ENCODE measurements at regions not wholly inside any gene's neighbourhood (a gene's known extent, or its start where the extent isn't known, plus 50 kb on each side); places are given as distances from the start of the nearest gene placed in this dataset.

- Histone ChIP-seq H3K9me3 (ENCODE audit: control insufficient read depth, insufficient read depth, low read depth, low read length) (no peaks in the 10 kb centered on the region; the same call in 1 of the 2 replicates), H3K4me3 (ENCODE audit: low read depth in 2 of 2, low read length in 2 of 2) (no peak overlapping the region), H3K27ac (ENCODE audit: low read length) (no peak overlapping the region), H3K36me3 (ENCODE audit: control insufficient read depth, insufficient read depth, low read length) (no peaks in the 10 kb centered on the region; the same call in 1 of the 2 replicates), H3K4me1 (ENCODE audit: control insufficient read depth, insufficient read depth, low read length) (no peaks in the 10 kb centered on the region), H3K27me3 (ENCODE audit: control insufficient read depth, insufficient read depth, low read length) (no peaks in the 10 kb centered on the region)
- DNase-seq (ENCODE audit: low read depth, low spot score) (no peak), ATAC-seq (no peak)
- TF ChIP-seq, protein P1, sequence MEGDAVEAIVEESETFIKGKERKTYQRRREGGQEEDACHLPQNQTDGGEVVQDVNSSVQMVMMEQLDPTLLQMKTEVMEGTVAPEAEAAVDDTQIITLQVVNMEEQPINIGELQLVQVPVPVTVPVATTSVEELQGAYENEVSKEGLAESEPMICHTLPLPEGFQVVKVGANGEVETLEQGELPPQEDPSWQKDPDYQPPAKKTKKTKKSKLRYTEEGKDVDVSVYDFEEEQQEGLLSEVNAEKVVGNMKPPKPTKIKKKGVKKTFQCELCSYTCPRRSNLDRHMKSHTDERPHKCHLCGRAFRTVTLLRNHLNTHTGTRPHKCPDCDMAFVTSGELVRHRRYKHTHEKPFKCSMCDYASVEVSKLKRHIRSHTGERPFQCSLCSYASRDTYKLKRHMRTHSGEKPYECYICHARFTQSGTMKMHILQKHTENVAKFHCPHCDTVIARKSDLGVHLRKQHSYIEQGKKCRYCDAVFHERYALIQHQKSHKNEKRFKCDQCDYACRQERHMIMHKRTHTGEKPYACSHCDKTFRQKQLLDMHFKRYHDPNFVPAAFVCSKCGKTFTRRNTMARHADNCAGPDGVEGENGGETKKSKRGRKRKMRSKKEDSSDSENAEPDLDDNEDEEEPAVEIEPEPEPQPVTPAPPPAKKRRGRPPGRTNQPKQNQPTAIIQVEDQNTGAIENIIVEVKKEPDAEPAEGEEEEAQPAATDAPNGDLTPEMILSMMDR (IDR thresholded peaks at IDR 0.05), result no peak
- TF ChIP-seq REST (IDR thresholded peaks at IDR 0.05; ENCODE audit: insufficient read depth in 1 of 2, low read depth in 2 of 2, low read length in 1 of 2), result no peak
- no peak for TF ChIP-seq TCF7L2 (IDR thresholded peaks at IDR 0.05; ENCODE audit: low read depth, low read length)
- no peak for TF ChIP-seq POLR2AphosphoS5 (IDR thresholded peaks at IDR 0.05; ENCODE audit: low read depth, low read length)
- TF ChIP-seq SIN3A (IDR thresholded peaks at IDR 0.05; ENCODE audit: borderline replicate concordance, insufficient read depth, low read depth, low read length), result no peak
- CTCF ChIA-PET, result no interaction called here
- in situ Hi-C loops (cut with HindIII; ENCODE audit: low pct_unique_long_range_greater_than_20kb, low sequenced_read_pairs), result no loop called here
- POLR2A ChIA-PET, result no interaction called here
- intact Hi-C loops (cut with micrococcal nuclease; ENCODE audit: unreplicated experiment), result no loop called here
- no TSS peak for BruUV-seq (replicated peaks)
Observed at GRCh38 chr5:44236040-44236439, 153.2 kb downstream of the FGF10 start.

DNA sequence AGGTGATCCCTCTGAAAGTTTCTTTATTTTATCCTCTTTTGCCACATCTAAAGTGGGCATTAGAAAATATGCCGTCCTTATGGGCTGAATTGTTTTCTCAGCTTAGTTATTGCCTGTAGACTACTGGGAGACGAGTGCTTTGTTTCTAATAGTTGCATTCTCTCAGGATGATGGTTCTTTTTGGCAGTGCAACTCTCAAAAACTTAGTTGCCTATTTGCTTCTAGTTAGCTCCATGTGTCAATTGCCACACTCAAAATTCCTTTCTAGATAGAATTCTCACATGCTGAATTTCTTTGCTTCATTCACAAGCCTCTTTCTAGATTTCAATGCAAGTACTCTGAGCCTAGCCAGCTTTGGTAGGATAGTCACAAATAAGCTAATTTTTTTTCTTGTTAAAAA is 155.5 kb downstream of the FGF10 start:
- in situ Hi-C loops (cut with HindIII; ENCODE audit: low pct_unique_long_range_greater_than_20kb, low sequenced_read_pairs) (no loop called here), intact Hi-C loops (cut with micrococcal nuclease; ENCODE audit: unreplicated experiment) (no loop called here)
- CTCF ChIA-PET, result no interaction called here
- H3K27me3 ChIP-seq (ENCODE audit: control insufficient read depth, insufficient read depth, low read length), result no peaks in the 10 kb centered on the region
- DNase-seq (ENCODE audit: low read depth, low spot score), result no peak
- no TSS peak for BruUV-seq (replicated peaks)
- no peaks in the 10 kb centered on the region for H3K4me1 ChIP-seq (ENCODE audit: control insufficient read depth, insufficient read depth, low read length)
- no peaks in the 10 kb centered on the region; the same call in 1 of the 2 replicates for H3K9me3 ChIP-seq (ENCODE audit: control insufficient read depth, insufficient read depth, low read depth, low read length)
- H3K27ac ChIP-seq (ENCODE audit: low read length), result no peak overlapping the region
- POLR2A ChIA-PET, result no interaction called here
- no peak for ATAC-seq
- TF ChIP-seq, protein P1 (IDR thresholded peaks at IDR 0.05), result no peak
- no peak for TF ChIP-seq TCF7L2 (IDR thresholded peaks at IDR 0.05; ENCODE audit: low read depth, low read length)
- no peak for TF ChIP-seq REST (IDR thresholded peaks at IDR 0.05; ENCODE audit: insufficient read depth in 1 of 2, low read depth in 2 of 2, low read length in 1 of 2)
- TF ChIP-seq SIN3A (IDR thresholded peaks at IDR 0.05; ENCODE audit: borderline replicate concordance, insufficient read depth, low read depth, low read length), result no peak
- TF ChIP-seq POLR2AphosphoS5 (IDR thresholded peaks at IDR 0.05; ENCODE audit: low read depth, low read length), result no peak
- no peak overlapping the region for H3K4me3 ChIP-seq (ENCODE audit: low read depth in 2 of 2, low read length in 2 of 2)
- no peaks in the 10 kb centered on the region; the same call in 1 of the 2 replicates for H3K36me3 ChIP-seq (ENCODE audit: control insufficient read depth, insufficient read depth, low read length)
